BE2C (cell line): ENCODE measurements at regions not wholly inside any gene's neighbourhood (a gene's known extent, or its start where the extent isn't known, plus 50 kb on each side); places are given as distances from the start of the nearest gene placed in this dataset.

ENCODE experiments used
- DNase-seq: peaks from one replicate; pipeline ENCODE4 v3.0.0-alpha.2; 2020
- H3K27me3 ChIP-seq: fragments of 250-450 bp; sonication (Bioruptor Pico); 2 replicates; pipeline ENCODE4 v1.5.1; 2020; ENCODE audit warnings: mild to moderate bottlenecking
- H3K36me3 ChIP-seq: fragments of 250-450 bp; sonication (Bioruptor Pico); 2 replicates; pipeline ENCODE4 v1.5.1; 2020; ENCODE audit warnings: mild to moderate bottlenecking
- H3K4me1 ChIP-seq: fragments of 250-450 bp; sonication (Bioruptor Pico); 2 replicates; pipeline ENCODE4 v1.5.1; 2020
- H3K4me3 ChIP-seq: 2 replicates; pipeline ENCODE4 v1.5.1; 2011; ENCODE audit warnings: low read depth, low read length
- H3K9me3 ChIP-seq: fragments of 250-450 bp; sonication (Bioruptor Pico); 2 replicates; pipeline ENCODE4 v1.5.1; 2020
- TF ChIP-seq, protein P1 (sequence below): IDR thresholded peaks from 2 replicates; pipeline ENCODE4 v1.5.1; 2012; ENCODE audit warnings: mild to moderate bottlenecking, low read depth, low read length

DNA sequence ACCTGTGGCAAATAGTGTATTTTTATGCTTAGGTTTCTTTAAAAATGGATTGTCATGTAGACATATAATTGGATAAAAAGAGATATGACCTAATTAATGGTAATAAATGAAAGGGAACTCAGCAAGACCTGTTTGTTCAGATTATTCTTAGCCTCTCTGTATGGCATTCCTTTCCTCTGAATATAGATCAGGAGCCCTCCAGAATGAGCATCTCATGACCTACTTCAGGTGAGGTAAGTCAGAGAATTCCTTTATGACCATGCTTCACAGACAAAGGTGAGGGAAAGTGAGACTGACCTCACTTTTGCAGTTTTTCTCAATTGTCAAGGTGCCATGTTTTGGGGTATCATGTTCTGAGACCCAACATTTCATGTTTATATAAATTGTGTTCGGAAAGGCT, 1744.3 kb upstream of the PIK3C3 start:
- H3K4me1 ChIP-seq = no peaks in the 10 kb centered on the region
- no peaks in the 10 kb centered on the region for H3K27me3 ChIP-seq
- no peaks in the 10 kb centered on the region for H3K36me3 ChIP-seq
- DNase-seq = no peak
- TF ChIP-seq, protein P1, sequence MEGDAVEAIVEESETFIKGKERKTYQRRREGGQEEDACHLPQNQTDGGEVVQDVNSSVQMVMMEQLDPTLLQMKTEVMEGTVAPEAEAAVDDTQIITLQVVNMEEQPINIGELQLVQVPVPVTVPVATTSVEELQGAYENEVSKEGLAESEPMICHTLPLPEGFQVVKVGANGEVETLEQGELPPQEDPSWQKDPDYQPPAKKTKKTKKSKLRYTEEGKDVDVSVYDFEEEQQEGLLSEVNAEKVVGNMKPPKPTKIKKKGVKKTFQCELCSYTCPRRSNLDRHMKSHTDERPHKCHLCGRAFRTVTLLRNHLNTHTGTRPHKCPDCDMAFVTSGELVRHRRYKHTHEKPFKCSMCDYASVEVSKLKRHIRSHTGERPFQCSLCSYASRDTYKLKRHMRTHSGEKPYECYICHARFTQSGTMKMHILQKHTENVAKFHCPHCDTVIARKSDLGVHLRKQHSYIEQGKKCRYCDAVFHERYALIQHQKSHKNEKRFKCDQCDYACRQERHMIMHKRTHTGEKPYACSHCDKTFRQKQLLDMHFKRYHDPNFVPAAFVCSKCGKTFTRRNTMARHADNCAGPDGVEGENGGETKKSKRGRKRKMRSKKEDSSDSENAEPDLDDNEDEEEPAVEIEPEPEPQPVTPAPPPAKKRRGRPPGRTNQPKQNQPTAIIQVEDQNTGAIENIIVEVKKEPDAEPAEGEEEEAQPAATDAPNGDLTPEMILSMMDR = no peak
- no peaks in the 10 kb centered on the region for H3K9me3 ChIP-seq
- H3K4me3 ChIP-seq = no peak overlapping the region

DNA sequence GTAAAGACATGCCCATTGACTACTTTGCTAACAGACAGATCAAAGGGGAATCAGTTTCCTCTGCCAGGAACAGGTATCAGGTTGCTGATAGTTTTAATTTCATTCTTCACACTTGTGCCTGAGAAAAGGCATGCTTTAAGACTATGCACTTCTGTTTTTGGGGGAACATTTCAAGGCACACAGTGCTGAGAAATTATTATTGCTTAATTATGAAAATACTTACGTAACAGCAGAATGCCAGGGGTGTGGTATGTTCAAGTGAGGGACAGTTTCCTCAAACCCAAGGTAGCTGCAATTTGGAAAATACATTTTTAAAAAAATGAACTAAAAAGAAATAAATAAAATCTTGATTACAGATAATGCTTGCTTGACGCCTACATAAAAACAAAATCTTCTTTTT, 1746.1 kb upstream of the PIK3C3 start:
- TF ChIP-seq, protein P1 = no peak

DNA sequence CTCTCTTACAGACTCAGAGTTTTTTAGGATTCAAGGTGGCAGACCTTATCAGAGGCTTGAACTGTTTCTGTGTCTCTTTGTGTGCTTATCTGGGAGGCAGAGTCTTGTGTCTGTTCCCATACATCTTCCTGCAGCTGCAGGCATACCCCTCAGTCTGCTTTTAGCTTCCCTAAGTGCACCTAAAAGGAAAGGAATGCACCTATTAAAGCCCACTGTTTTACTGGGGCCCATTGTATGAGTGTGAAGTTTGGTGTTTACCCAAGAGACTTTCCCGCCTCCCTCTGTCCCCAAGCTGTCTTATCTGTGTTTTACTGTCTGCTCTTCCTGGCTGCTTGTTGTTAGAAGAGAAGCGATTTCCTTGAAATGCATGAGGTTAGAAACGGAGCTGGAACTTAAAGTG, 1757.3 kb upstream of the PIK3C3 start:
- H3K9me3 ChIP-seq = no peaks in the 10 kb centered on the region
- DNase-seq = no peak
- TF ChIP-seq, protein P1 = no peak
- H3K4me1 ChIP-seq = no peaks in the 10 kb centered on the region
- H3K4me3 ChIP-seq = no peak overlapping the region
- H3K36me3 ChIP-seq = no peaks in the 10 kb centered on the region
- H3K27me3 ChIP-seq = no peaks in the 10 kb centered on the region

More for the DNA sequence above, 1746.1 kb upstream of the PIK3C3 start:
- Histone ChIP-seq H3K9me3 (no peaks in the 10 kb centered on the region), H3K4me1 (no peaks in the 10 kb centered on the region), H3K4me3 (no peak overlapping the region), H3K36me3 (no peaks in the 10 kb centered on the region), H3K27me3 (no peaks in the 10 kb centered on the region)
- no peak for DNase-seq

DNA sequence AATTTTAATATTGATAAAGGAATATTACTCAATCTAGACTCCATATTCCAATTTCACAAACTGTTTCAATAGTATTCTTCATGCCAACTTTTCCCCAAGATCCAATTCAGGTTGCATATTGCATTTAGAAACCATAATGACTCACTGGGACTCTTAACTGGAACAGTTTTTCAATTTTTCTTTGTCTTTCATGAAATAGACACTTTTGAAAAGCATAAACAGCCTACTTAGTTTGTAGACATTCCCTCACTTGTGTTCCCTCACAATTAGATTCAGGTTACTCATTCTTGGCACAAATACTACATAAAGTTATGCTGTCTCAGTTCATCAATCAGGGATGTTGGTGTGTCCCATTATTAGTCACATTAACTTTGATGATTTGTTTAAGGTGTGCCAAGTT, 1768.4 kb upstream of the PIK3C3 start:
- TF ChIP-seq, protein P1 = no peak
- Histone ChIP-seq H3K36me3 (no peaks in the 10 kb centered on the region), H3K4me3 (no peak overlapping the region), H3K4me1 (no peaks in the 10 kb centered on the region), H3K27me3 (no peaks in the 10 kb centered on the region), H3K9me3 (no peaks in the 10 kb centered on the region)
- DNase-seq = no peak

DNA sequence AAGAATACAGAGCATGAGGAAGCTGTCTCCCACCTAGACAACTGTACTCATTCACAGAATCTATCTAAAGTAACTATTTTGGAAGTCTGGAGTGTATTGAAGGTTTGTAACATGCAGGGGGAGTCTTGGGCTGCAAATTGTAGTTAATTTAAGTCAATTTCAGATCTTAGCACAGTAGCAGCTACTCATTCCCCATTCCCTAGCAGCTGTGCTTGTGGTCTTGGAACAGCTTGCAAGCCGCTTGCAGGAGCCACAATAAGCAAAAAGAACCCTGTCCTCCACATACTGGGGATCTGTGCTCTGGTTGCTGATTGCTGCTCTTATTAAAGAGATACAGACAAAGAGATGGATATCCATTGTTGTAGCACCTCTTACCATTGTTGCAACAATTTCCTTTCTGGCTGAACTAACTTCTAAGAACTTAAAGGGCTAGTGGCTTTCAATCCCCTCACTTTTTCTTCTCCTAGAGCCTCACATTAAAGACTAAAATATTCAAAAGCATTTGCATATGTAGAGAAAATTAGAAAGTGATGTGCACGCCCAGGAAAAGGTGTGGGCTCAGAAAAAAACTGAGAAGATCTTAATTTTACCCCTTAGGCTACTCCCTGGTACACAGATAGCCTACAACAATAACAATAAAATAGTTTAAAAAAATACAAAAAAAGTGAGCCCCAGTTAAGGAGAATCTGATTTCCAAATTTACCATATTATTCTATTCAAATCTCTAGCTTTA, 1775.1 kb upstream of the PIK3C3 start:
- Histone ChIP-seq H3K9me3 (no peaks in the 10 kb centered on the region), H3K27me3 (no peaks in the 10 kb centered on the region), H3K4me1 (no peaks in the 10 kb centered on the region), H3K36me3 (no peaks in the 10 kb centered on the region), H3K4me3 (no peak overlapping the region)
- no peak for DNase-seq
- TF ChIP-seq, protein P1 = no peak

DNA sequence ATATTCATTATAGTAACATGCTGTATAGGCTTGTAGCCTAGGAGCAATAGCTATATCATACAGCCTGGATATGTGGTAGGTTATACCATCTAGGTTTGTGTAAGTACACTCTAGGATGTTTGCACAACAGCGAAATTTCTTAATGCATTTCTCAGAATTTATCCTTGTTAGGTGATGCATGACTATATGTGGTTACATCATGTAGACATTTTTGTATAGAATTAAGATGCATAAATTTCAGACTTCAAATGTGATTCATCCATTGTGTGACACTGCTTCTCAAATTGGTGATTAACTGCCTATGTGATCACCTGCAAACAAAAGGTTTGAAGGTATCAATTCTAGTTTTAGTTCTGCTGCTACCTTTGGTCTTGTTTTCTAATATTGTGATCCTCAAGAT, 1787.0 kb upstream of the PIK3C3 start:
- H3K27me3 ChIP-seq = no peaks in the 10 kb centered on the region
- H3K4me3 ChIP-seq = no peak overlapping the region
- no peaks in the 10 kb centered on the region for H3K4me1 ChIP-seq
- TF ChIP-seq, protein P1 = no peak
- no peaks in the 10 kb centered on the region for H3K9me3 ChIP-seq
- H3K36me3 ChIP-seq = no peaks in the 10 kb centered on the region
- DNase-seq = no peak
